Activated T-helper 17 cell treated with anti-CD3 and anti-CD28 coated beads, Interleukin-2, amount 50 U/mL, for 72 hours (primary cell): ENCODE measurements at regions not wholly inside any gene's neighbourhood (a gene's known extent, or its start where the extent isn't known, plus 50 kb on each side); places are given as distances from the start of the nearest gene placed in this dataset.

Source experiments
- ATAC-seq: fragments of 150-1000 bp; cut with Tn5 transposase; replicated peaks from 2 replicates; pipeline ENCODE4 v1.10.0; 2021; ENCODE audit warnings: mild to moderate bottlenecking, moderate library complexity
- H3K27ac Mint-ChIP-seq: one replicate; pipeline ENCODE4 v1.8.0; 2022; ENCODE audit warnings: mixed read lengths
- H3K27me3 Mint-ChIP-seq: one replicate; pipeline ENCODE4 v1.8.0; 2022; ENCODE audit warnings: mixed read lengths
- H3K36me3 Mint-ChIP-seq: one replicate; pipeline ENCODE4 v1.8.0; 2022; ENCODE audit warnings: low read depth, mild to moderate bottlenecking, mixed read lengths
- H3K4me1 Mint-ChIP-seq: one replicate; pipeline ENCODE4 v1.8.0; 2022; ENCODE audit warnings: mixed read lengths
- H3K4me3 Mint-ChIP-seq: one replicate; pipeline ENCODE4 v1.8.0; 2022; ENCODE audit warnings: mild to moderate bottlenecking, mixed read lengths
- H3K9me3 Mint-ChIP-seq: one replicate; pipeline ENCODE4 v1.8.0; 2022; ENCODE audit warnings: mixed read lengths

GRCh38 chr14:62056789-62057188 lies 294.6 kb downstream of the SNAPC1 start:
- ATAC-seq, result no peak
- Mint-ChIP-seq H3K9me3 (no peaks in the 10 kb centered on the region), H3K4me3 (no peak overlapping the region), H3K4me1 (no peaks in the 10 kb centered on the region), H3K27ac (no peak overlapping the region), H3K36me3 (no peaks in the 10 kb centered on the region), H3K27me3 (peaks cover 14% of the 10 kb centered on the region)

- H3K27me3 Mint-ChIP-seq, result peaks cover 24% of the 10 kb centered on the region
- no peak overlapping the region for H3K4me3 Mint-ChIP-seq
- H3K9me3 Mint-ChIP-seq, result no peaks in the 10 kb centered on the region
- no peaks in the 10 kb centered on the region for H3K36me3 Mint-ChIP-seq
- no peaks in the 10 kb centered on the region for H3K4me1 Mint-ChIP-seq
- no peak overlapping the region for H3K27ac Mint-ChIP-seq
- ATAC-seq, result no peak
These were observed 300.4 kb downstream of the SNAPC1 start for GRCh38 chr14:62062645-62063044.

DNA sequence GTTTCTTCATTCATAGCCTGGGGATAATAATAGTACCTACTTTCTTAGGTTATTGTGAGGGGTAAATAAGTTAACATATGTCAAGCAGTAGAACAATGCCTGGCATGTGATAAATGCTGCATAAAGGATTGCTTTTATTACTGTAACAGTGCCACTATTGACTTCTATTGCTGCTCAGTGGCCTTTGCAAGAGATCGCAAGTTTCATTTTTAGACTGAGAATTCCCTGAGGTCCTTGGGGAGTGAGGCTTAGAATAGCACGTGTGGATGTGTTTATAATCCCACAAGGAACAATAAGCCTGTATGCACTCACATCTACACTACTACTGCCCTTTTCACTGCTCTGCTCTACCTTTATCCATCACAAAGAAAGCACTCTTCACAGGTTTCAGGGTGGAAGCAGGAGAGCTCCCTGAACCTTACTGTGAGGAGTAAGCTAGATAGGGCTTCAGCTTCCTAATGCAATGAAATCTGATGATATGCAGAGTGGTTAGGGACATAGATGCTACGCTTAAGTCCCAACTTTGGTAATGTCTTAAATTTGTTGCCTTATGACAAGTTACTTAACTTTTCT lies 302.6 kb downstream of the SNAPC1 start:
- Mint-ChIP-seq H3K4me1 (no peaks in the 10 kb centered on the region), H3K36me3 (no peaks in the 10 kb centered on the region), H3K27ac (no peak overlapping the region), H3K9me3 (no peaks in the 10 kb centered on the region), H3K27me3 (peaks cover 24% of the 10 kb centered on the region), H3K4me3 (no peak overlapping the region)
- ATAC-seq, result no peak

GRCh38 chr14:62066304-62066703 lies 304.1 kb downstream of the SNAPC1 start:
- Mint-ChIP-seq H3K4me3 (no peak overlapping the region), H3K4me1 (no peaks in the 10 kb centered on the region), H3K9me3 (no peaks in the 10 kb centered on the region), H3K27me3 (peaks cover 17% of the 10 kb centered on the region), H3K27ac (no peak overlapping the region), H3K36me3 (no peaks in the 10 kb centered on the region)
- no peak for ATAC-seq

GRCh38 chr14:62071039-62071438 lies 308.8 kb downstream of the SNAPC1 start:
- no peak overlapping the region for H3K27ac Mint-ChIP-seq
- no peaks in the 10 kb centered on the region for H3K36me3 Mint-ChIP-seq
- H3K9me3 Mint-ChIP-seq, result no peaks in the 10 kb centered on the region
- H3K4me1 Mint-ChIP-seq, result no peaks in the 10 kb centered on the region
- no peak for ATAC-seq
- no peak overlapping the region for H3K4me3 Mint-ChIP-seq
- peaks cover 3% of the 10 kb centered on the region for H3K27me3 Mint-ChIP-seq

DNA sequence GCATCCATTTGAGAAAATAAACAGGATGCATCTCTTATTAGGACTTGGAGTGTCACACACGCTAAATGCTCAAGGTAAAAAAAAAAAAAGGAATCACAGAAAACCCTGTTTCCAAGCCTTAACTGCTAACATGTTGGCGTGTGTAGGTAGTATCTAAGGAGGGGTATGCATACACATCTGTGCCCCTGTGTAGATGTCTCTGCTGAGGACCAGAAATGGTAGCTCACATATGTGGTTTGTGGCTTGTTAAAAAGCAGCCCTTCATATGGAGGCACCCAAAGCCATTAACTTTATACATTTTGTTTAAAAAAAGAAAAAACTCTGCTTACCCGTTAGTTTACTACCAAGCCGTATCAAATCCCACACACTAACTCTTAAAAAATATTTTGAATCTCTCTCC lies 314.1 kb downstream of the SNAPC1 start:
- no peak overlapping the region for H3K4me3 Mint-ChIP-seq
- peaks cover 3% of the 10 kb centered on the region for H3K27me3 Mint-ChIP-seq
- H3K36me3 Mint-ChIP-seq, result no peaks in the 10 kb centered on the region
- H3K4me1 Mint-ChIP-seq, result no peaks in the 10 kb centered on the region
- ATAC-seq, result no peak
- H3K9me3 Mint-ChIP-seq, result no peaks in the 10 kb centered on the region
- no peak overlapping the region for H3K27ac Mint-ChIP-seq

GRCh38 chr14:62076825-62077605 lies 314.8 kb downstream of the SNAPC1 start:
- ATAC-seq, result no peak
- Mint-ChIP-seq H3K4me3 (no peak overlapping the region), H3K36me3 (no peaks in the 10 kb centered on the region), H3K27ac (no peak overlapping the region), H3K9me3 (no peaks in the 10 kb centered on the region), H3K27me3 (peaks cover 7% of the 10 kb centered on the region), H3K4me1 (no peaks in the 10 kb centered on the region)

DNA sequence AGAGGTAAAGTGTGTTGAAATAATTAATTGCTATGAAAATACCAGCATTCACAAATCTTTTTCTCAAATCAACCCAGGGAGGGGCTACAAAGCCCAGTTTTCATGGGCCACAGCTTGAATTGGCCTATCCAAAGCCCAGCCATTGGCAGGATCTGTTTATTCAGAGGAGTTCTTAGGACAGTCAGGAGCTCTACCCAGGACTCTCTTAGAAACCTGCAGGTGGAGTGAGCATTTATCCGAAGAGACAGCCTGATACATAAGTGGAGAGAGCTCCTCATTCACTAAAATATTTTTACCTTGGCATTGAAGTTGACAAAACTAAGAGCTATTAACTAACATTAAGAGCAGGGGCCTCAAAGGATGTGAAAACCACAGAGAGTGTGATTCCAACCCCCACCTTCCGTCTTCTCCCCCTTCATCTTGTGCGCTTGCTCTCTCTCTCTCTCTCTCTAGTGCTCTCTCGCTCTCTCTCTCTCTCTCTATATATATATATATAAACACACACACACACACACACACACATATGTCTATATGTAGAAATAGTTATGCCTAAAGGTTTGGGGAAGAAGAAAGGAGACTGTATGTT lies 315.5 kb downstream of the SNAPC1 start:
- Mint-ChIP-seq H3K27me3 (peaks cover 12% of the 10 kb centered on the region), H3K4me1 (no peaks in the 10 kb centered on the region), H3K9me3 (no peaks in the 10 kb centered on the region), H3K27ac (no peak overlapping the region), H3K4me3 (no peak overlapping the region), H3K36me3 (no peaks in the 10 kb centered on the region)
- peak; percentile 14 for ATAC-seq

- no peaks in the 10 kb centered on the region for H3K36me3 Mint-ChIP-seq
- H3K4me3 Mint-ChIP-seq, result no peak overlapping the region
- H3K27me3 Mint-ChIP-seq, result peaks cover 10% of the 10 kb centered on the region
- H3K27ac Mint-ChIP-seq, result no peak overlapping the region
- ATAC-seq, result no peak
- H3K4me1 Mint-ChIP-seq, result no peaks in the 10 kb centered on the region
- H3K9me3 Mint-ChIP-seq, result no peaks in the 10 kb centered on the region
These were observed 316.8 kb downstream of the SNAPC1 start for GRCh38 chr14:62079038-62079437.

GRCh38 chr14:62081012-62081612 lies 318.9 kb downstream of the SNAPC1 start:
- no peak overlapping the region for H3K27ac Mint-ChIP-seq
- H3K9me3 Mint-ChIP-seq, result no peaks in the 10 kb centered on the region
- H3K27me3 Mint-ChIP-seq, result peaks cover 13% of the 10 kb centered on the region
- H3K36me3 Mint-ChIP-seq, result no peaks in the 10 kb centered on the region
- no peak overlapping the region for H3K4me3 Mint-ChIP-seq
- no peak for ATAC-seq
- no peaks in the 10 kb centered on the region for H3K4me1 Mint-ChIP-seq

GRCh38 chr14:62081951-62082350 lies 319.7 kb downstream of the SNAPC1 start:
- H3K9me3 Mint-ChIP-seq, result no peaks in the 10 kb centered on the region
- H3K4me3 Mint-ChIP-seq, result no peak overlapping the region
- no peak overlapping the region for H3K27ac Mint-ChIP-seq
- H3K36me3 Mint-ChIP-seq, result no peaks in the 10 kb centered on the region
- ATAC-seq, result no peak
- no peaks in the 10 kb centered on the region for H3K4me1 Mint-ChIP-seq
- H3K27me3 Mint-ChIP-seq, result peaks cover 16% of the 10 kb centered on the region

DNA sequence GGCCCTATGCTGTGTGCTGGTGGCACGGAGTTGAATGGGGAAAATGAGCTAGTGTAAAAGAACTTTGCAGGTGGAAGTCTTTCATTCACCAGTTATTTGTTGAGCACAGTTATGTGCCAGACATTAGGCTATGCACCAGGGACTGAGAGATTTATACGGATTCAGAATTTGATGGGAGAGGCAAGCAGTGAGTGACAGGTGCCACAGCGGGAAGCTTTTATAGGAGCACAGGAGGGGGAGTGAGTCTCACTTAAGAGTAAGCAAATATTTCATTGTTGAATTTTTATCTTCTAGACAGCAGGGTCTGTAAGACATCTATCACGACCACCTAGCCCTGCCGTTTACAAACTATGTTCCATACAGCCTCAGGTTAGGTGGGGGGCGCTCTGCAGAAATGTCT lies 320.6 kb downstream of the SNAPC1 start:
- no peak overlapping the region for H3K4me3 Mint-ChIP-seq
- no peak for ATAC-seq
- no peaks in the 10 kb centered on the region for H3K9me3 Mint-ChIP-seq
- H3K4me1 Mint-ChIP-seq, result no peaks in the 10 kb centered on the region
- H3K27ac Mint-ChIP-seq, result no peak overlapping the region
- peaks cover 19% of the 10 kb centered on the region for H3K27me3 Mint-ChIP-seq
- no peaks in the 10 kb centered on the region for H3K36me3 Mint-ChIP-seq

- peaks cover 19% of the 10 kb centered on the region for H3K27me3 Mint-ChIP-seq
- no peaks in the 10 kb centered on the region for H3K9me3 Mint-ChIP-seq
- H3K27ac Mint-ChIP-seq, result no peak overlapping the region
- no peak overlapping the region for H3K4me3 Mint-ChIP-seq
- no peaks in the 10 kb centered on the region for H3K4me1 Mint-ChIP-seq
- H3K36me3 Mint-ChIP-seq, result no peaks in the 10 kb centered on the region
- ATAC-seq, result no peak
These were observed 321.8 kb downstream of the SNAPC1 start for GRCh38 chr14:62084020-62084419.

- no peaks in the 10 kb centered on the region for H3K36me3 Mint-ChIP-seq
- no peak overlapping the region for H3K4me3 Mint-ChIP-seq
- peaks cover 4% of the 10 kb centered on the region for H3K9me3 Mint-ChIP-seq
- peaks cover 21% of the 10 kb centered on the region for H3K27me3 Mint-ChIP-seq
- no peak overlapping the region for H3K27ac Mint-ChIP-seq
- no peak for ATAC-seq
- H3K4me1 Mint-ChIP-seq, result no peaks in the 10 kb centered on the region
These were observed 325.0 kb downstream of the SNAPC1 start for GRCh38 chr14:62087191-62087590.

GRCh38 chr14:62093736-62094135 lies 331.5 kb downstream of the SNAPC1 start:
- Mint-ChIP-seq H3K9me3 (peaks cover 4% of the 10 kb centered on the region), H3K27me3 (peaks cover 18% of the 10 kb centered on the region), H3K36me3 (no peaks in the 10 kb centered on the region), H3K4me3 (no peak overlapping the region), H3K27ac (no peak overlapping the region), H3K4me1 (no peaks in the 10 kb centered on the region)
- ATAC-seq, result no peak
